SK-N-SH (cell line): ENCODE measurements at regions not wholly inside any gene's neighbourhood (a gene's known extent, or its start where the extent isn't known, plus 50 kb on each side); places are given as distances from the start of the nearest gene placed in this dataset.

Experiments
- EZH2phosphoT487 ChIP-seq: fragments of 200-600 bp; sonication (generic); IDR thresholded peaks from 2 replicates; pipeline ENCODE4 v1.6.1; 2017; ENCODE audit warnings: low read depth, mixed run types, mild to moderate bottlenecking, antibody characterized with exemption, moderate library complexity, borderline replicate concordance
- NRF1 ChIP-seq: IDR thresholded peaks from 2 replicates; pipeline ENCODE4 v1.6.1; 2012; ENCODE audit warnings: low read depth, mild to moderate bottlenecking, low read length
- RXRA ChIP-seq: IDR thresholded peaks from 2 replicates; pipeline ENCODE4 v1.4.0; 2012; ENCODE audit warnings: low read depth, mild to moderate bottlenecking, borderline replicate concordance
- TF ChIP-seq, protein P1 (sequence below): fragments of 200-600 bp; sonication (generic); IDR thresholded peaks from 2 replicates; pipeline ENCODE4 v1.6.1; 2017; ENCODE audit warnings: antibody characterized with exemption, mild to moderate bottlenecking, moderate library complexity

- TF ChIP-seq, protein P1, sequence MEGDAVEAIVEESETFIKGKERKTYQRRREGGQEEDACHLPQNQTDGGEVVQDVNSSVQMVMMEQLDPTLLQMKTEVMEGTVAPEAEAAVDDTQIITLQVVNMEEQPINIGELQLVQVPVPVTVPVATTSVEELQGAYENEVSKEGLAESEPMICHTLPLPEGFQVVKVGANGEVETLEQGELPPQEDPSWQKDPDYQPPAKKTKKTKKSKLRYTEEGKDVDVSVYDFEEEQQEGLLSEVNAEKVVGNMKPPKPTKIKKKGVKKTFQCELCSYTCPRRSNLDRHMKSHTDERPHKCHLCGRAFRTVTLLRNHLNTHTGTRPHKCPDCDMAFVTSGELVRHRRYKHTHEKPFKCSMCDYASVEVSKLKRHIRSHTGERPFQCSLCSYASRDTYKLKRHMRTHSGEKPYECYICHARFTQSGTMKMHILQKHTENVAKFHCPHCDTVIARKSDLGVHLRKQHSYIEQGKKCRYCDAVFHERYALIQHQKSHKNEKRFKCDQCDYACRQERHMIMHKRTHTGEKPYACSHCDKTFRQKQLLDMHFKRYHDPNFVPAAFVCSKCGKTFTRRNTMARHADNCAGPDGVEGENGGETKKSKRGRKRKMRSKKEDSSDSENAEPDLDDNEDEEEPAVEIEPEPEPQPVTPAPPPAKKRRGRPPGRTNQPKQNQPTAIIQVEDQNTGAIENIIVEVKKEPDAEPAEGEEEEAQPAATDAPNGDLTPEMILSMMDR = no peak
- TF ChIP-seq EZH2phosphoT487 (no peak), RXRA (no peak), NRF1 (no peak)
Observed at GRCh38 chr1:4149831-4150230, 249.8 kb upstream of the C1orf174 start.
